ENCODE measurements at regions not wholly inside any gene's neighbourhood (a gene's known extent, or its start where the extent isn't known, plus 50 kb on each side); places are given as distances from the start of the nearest gene placed in this dataset.

DNA sequence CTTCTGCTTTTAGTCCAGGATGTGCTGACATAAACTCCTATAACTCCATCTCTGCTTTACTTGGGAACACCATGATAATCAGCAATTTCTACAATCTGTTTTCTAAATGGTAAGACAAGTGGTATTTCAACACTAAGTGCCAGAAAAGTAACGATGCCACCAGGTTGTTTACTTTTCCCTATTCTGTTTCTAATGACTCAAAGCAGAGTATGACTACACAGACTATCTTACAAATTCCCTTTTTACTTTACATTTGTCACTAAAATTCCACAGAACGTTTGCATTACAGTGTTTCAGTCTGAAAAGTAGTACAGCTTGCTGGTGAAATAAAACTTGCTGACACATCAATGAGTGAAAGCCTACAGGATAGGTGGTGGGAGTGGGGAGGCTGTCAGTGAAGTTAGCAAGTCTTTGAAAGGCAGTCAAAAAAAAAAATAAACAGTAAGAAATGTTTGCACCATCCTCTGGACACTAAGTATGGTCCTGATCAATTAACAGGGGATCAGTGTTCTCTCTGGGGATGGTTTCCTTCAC is 186.5 kb downstream of the LURAP1L start:
- TF ChIP-seq, protein P1, sequence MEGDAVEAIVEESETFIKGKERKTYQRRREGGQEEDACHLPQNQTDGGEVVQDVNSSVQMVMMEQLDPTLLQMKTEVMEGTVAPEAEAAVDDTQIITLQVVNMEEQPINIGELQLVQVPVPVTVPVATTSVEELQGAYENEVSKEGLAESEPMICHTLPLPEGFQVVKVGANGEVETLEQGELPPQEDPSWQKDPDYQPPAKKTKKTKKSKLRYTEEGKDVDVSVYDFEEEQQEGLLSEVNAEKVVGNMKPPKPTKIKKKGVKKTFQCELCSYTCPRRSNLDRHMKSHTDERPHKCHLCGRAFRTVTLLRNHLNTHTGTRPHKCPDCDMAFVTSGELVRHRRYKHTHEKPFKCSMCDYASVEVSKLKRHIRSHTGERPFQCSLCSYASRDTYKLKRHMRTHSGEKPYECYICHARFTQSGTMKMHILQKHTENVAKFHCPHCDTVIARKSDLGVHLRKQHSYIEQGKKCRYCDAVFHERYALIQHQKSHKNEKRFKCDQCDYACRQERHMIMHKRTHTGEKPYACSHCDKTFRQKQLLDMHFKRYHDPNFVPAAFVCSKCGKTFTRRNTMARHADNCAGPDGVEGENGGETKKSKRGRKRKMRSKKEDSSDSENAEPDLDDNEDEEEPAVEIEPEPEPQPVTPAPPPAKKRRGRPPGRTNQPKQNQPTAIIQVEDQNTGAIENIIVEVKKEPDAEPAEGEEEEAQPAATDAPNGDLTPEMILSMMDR (IDR thresholded peaks at IDR 0.05; ENCODE audit: borderline replicate concordance, control extremely low read depth, extremely low read depth, insufficient read depth, missing control alignments): no peak
- DNase-seq (ENCODE audit: low spot score): no peak
- in situ Hi-C loops (cut with MboI; ENCODE audit: low sequenced_read_pairs, unreplicated experiment): no loop called here

GRCh38 chr9:12963537-12963936 is 188.7 kb downstream of the LURAP1L start:
- in situ Hi-C loops (cut with MboI; ENCODE audit: low sequenced_read_pairs, unreplicated experiment): no loop called here
- TF ChIP-seq, protein P1 (IDR thresholded peaks at IDR 0.05; ENCODE audit: borderline replicate concordance, control extremely low read depth, extremely low read depth, insufficient read depth, missing control alignments): no peak
- no peak for DNase-seq (ENCODE audit: low spot score)

GRCh38 chr9:12964271-12964670 is 189.5 kb downstream of the LURAP1L start:
- TF ChIP-seq, protein P1 (IDR thresholded peaks at IDR 0.05; ENCODE audit: borderline replicate concordance, control extremely low read depth, extremely low read depth, insufficient read depth, missing control alignments): no peak
- in situ Hi-C loops (cut with MboI; ENCODE audit: low sequenced_read_pairs, unreplicated experiment): no loop called here

DNA sequence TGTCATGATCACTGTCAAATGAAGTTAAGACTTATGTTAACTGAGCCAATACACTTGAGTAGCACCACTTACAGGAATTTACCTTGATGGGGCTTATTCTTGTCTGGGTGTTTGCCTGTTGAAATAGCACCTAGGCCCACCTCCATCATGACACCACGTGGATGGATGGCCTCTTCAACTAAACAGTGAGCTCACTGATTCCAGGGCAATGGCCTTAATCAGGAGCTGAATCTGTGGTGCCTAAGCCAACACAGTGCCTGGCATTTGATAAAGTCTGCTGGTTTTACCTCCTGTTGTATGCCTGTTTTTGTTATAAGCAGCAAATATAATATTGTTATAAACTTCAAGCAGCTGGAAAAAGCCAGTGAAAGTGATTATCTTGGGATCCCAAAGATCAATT is 190.5 kb downstream of the LURAP1L start:
- TF ChIP-seq, protein P1 (IDR thresholded peaks at IDR 0.05; ENCODE audit: borderline replicate concordance, control extremely low read depth, extremely low read depth, insufficient read depth, missing control alignments): no peak
- DNase-seq (ENCODE audit: low spot score): no peak
- in situ Hi-C loops (cut with MboI; ENCODE audit: low sequenced_read_pairs, unreplicated experiment): no loop called here

More at GRCh38 chr9:12964271-12964670, 189.5 kb downstream of the LURAP1L start:
- no peak for DNase-seq (ENCODE audit: low spot score)

GRCh38 chr9:12968093-12968492 is 193.3 kb downstream of the LURAP1L start:
- TF ChIP-seq, protein P1 (IDR thresholded peaks at IDR 0.05; ENCODE audit: borderline replicate concordance, control extremely low read depth, extremely low read depth, insufficient read depth, missing control alignments): no peak
- DNase-seq (ENCODE audit: low spot score): no peak
- in situ Hi-C loops (cut with MboI; ENCODE audit: low sequenced_read_pairs, unreplicated experiment): no loop called here

DNA sequence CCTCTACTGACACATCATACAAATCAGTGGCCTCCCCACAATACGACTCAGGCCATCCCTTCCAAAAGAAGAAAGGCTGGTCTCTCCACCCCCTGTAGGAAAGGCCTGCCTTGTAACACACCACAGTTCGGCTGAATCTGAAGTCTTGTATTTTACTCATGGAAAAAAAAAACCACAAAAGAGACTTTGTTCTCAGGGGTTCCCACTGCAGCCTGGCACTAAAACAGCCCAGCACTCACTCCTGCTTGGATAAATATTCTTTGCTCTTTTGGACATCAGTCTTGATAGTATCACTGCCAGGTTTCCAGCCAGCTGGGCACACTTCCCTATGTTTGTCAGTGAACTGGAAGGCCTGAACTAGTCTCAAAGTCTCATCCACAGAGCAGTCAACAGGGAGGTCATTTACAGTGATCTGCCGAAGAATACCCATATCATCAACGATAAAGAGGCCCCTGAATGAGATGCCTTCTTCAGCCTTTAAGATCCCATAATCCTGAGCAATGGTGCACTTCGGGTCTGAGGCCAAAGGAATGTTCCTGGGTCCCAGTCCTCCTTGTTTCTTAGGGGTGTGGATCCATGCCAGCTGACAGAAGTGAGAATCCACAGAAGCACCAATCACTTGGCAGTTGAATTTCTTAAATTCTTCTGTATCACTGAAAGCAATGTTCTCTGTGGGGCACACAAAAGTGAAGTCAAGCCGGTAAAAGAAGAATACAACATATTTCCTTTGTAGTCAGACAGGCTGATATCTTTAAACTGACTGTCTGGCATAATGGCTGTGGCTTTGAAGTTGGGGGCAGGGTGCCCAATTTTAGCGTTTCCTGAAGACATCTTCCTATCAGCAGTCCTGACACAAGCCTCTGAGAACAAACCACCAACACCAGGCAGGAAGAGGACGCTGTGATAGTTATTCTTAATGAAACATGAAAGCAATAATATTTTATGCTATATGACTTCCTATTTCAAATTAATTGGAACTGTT is 198.1 kb downstream of the LURAP1L start:
- DNase-seq (ENCODE audit: low spot score): no peak
- TF ChIP-seq, protein P1 (IDR thresholded peaks at IDR 0.05; ENCODE audit: borderline replicate concordance, control extremely low read depth, extremely low read depth, insufficient read depth, missing control alignments): no peak
- in situ Hi-C loops (cut with MboI; ENCODE audit: low sequenced_read_pairs, unreplicated experiment): no loop called here
